Lung (tissue), 11 donors: ENCODE measurements at regions not wholly inside any gene's neighbourhood (a gene's known extent, or its start where the extent isn't known, plus 50 kb on each side); places are given as distances from the start of the nearest gene placed in this dataset.

Experiments
- ATAC-seq: fragments of 200-7000 bp; cut with Tn5 transposase; one replicate; pipeline ENCODE4 v1.9.1; 2020; ENCODE audit warnings: moderate number of reproducible peaks; ENCODE audit not compliant: insufficient read depth, low FRiP score
- DNase-seq, 3 donors: peaks; one replicate each; pipeline ENCODE4 v3.0.0-alpha.2; 2013 to 2017
- H3K27ac ChIP-seq, 2 donors: one replicate each; pipeline ENCODE4 v1.5.1; 2013; ENCODE audit warnings: mild to moderate bottlenecking in 2 of 2, moderate library complexity in 2 of 2, control low read depth in 1 of 2, inconsistent platforms in 1 of 2, low read depth in 1 of 2, low read length in 1 of 2
- H3K27me3 ChIP-seq, 3 donors: one replicate each; pipeline ENCODE4 v1.5.1; 2013; ENCODE audit warnings: low read length in 2 of 3; ENCODE audit not compliant: control insufficient read depth in 3 of 3, insufficient read depth in 3 of 3
- H3K36me3 ChIP-seq, 4 donors: one replicate each; pipeline ENCODE4 v1.5.1; 2013; ENCODE audit warnings: low read length in 4 of 4, mild to moderate bottlenecking in 1 of 4, moderate library complexity in 1 of 4; ENCODE audit not compliant: control insufficient read depth in 4 of 4, insufficient read depth in 4 of 4
- H3K4me1 ChIP-seq, 5 donors: one replicate each; pipeline ENCODE4 v1.5.1; 2013; ENCODE audit warnings: low read length in 5 of 5, mild to moderate bottlenecking in 2 of 5, moderate library complexity in 1 of 5; ENCODE audit not compliant: control insufficient read depth in 5 of 5, insufficient read depth in 5 of 5
- H3K4me3 ChIP-seq: one replicate; pipeline ENCODE4 v1.5.1; 2013; ENCODE audit warnings: mild to moderate bottlenecking, control low read depth, moderate library complexity
- H3K9ac ChIP-seq, 2 donors: one replicate each; pipeline ENCODE4 v1.5.1; 2013; ENCODE audit warnings: low read length in 2 of 2, control low read depth in 1 of 2; ENCODE audit not compliant: insufficient read depth in 1 of 2
- H3K9me3 ChIP-seq, 4 donors: one replicate each; pipeline ENCODE4 v1.5.1; 2013; ENCODE audit warnings: low read length in 3 of 4, mild to moderate bottlenecking in 1 of 4, moderate library complexity in 1 of 4; ENCODE audit not compliant: control insufficient read depth in 4 of 4, insufficient read depth in 3 of 4
- WGBS, 2 donors: extraction: QIAGEN DNeasy Blood & Tissue Kit; methylation state at CpG; one replicate each; pipeline ENCODE4 v1.1.7; 2013; 5-methylcytosine and 5-hydroxymethylcytosine counted together
- TF ChIP-seq, protein P1 (sequence below): IDR thresholded peaks from 2 replicates; pipeline ENCODE4 v1.5.1; 2012; ENCODE audit warnings: mild to moderate bottlenecking; ENCODE audit errors: control extremely low read depth, extremely low read depth
- donor health status: control.
- donor health status: control.
- donor health status: Bipolar disorder and iron deficiency.
- donor health status: healthy.
- donor health status: DM: yes; HTN: yes; CAD: no.

DNA sequence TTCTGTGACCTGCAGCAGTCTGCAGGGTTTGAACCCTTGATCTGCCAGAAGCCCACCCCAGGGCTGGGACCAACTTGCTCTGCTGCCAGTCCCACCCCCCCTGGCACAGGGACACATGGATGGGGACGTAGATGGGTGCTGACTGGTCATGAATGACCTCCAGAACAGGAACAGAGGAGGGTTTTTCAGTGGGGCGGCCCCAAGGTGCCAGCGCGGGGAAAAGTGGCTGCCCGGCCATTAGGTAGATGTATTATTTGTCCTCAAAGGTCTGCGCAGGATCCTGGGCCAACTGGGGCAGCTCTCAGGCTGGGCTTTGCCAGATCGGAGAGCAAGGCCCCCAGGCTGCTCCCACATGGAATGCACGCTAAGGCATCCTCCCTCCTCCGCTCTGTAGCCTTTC is 265.2 kb upstream of the TNRC6C start:
- Histone ChIP-seq H3K36me3 (no peaks in the 10 kb centered on the region), H3K27me3 (peaks cover 0 to 39% (median 11%) of the 10 kb centered on the region in 3 donors), H3K9me3 (no peaks in the 10 kb centered on the region), H3K4me1 (peaks cover 0 to 6% (median 0%) of the 10 kb centered on the region in 5 donors), H3K27ac (no peak overlapping the region), H3K4me3 (no peak overlapping the region), H3K9ac (no peak overlapping the region)
- no peak for DNase-seq
- ATAC-seq: no peak
- TF ChIP-seq, protein P1, sequence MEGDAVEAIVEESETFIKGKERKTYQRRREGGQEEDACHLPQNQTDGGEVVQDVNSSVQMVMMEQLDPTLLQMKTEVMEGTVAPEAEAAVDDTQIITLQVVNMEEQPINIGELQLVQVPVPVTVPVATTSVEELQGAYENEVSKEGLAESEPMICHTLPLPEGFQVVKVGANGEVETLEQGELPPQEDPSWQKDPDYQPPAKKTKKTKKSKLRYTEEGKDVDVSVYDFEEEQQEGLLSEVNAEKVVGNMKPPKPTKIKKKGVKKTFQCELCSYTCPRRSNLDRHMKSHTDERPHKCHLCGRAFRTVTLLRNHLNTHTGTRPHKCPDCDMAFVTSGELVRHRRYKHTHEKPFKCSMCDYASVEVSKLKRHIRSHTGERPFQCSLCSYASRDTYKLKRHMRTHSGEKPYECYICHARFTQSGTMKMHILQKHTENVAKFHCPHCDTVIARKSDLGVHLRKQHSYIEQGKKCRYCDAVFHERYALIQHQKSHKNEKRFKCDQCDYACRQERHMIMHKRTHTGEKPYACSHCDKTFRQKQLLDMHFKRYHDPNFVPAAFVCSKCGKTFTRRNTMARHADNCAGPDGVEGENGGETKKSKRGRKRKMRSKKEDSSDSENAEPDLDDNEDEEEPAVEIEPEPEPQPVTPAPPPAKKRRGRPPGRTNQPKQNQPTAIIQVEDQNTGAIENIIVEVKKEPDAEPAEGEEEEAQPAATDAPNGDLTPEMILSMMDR: no peak
- WGBS, 2 donors: 88 to 89% methylated on average over 9 of the region's 9 CpGs

DNA sequence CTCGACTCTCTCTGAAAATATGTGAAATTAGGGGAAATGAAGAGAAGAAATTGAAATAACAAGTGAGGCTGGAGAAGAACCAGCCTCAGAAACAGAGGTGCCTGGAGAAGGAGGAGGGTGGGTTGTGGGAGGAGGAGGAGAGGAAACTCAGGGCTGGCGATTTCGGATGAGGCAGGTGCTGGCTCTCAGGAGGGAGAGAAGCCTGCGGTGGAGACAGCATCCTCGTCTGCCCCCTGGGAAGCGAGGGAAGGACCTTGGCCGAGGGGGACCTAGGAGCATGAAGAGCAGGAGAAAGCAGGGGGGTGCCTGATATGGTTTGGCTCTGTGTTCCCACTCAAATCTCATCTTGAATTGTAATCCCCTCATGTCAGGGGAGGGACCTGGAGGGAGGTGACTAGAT is 264.7 kb upstream of the TNRC6C start:
- Histone ChIP-seq H3K4me3 (no peak overlapping the region), H3K9ac (no peak overlapping the region), H3K36me3 (no peaks in the 10 kb centered on the region), H3K9me3 (no peaks in the 10 kb centered on the region), H3K4me1 (peaks cover 0 to 6% (median 0%) of the 10 kb centered on the region in 5 donors), H3K27ac (no peak overlapping the region), H3K27me3 (peaks cover 0 to 39% (median 11%) of the 10 kb centered on the region in 3 donors)
- ATAC-seq (no peak), DNase-seq (no peak)
- TF ChIP-seq, protein P1: no peak
- WGBS, 2 donors: 76 to 78% methylated on average over 7 of the region's 7 CpGs

DNA sequence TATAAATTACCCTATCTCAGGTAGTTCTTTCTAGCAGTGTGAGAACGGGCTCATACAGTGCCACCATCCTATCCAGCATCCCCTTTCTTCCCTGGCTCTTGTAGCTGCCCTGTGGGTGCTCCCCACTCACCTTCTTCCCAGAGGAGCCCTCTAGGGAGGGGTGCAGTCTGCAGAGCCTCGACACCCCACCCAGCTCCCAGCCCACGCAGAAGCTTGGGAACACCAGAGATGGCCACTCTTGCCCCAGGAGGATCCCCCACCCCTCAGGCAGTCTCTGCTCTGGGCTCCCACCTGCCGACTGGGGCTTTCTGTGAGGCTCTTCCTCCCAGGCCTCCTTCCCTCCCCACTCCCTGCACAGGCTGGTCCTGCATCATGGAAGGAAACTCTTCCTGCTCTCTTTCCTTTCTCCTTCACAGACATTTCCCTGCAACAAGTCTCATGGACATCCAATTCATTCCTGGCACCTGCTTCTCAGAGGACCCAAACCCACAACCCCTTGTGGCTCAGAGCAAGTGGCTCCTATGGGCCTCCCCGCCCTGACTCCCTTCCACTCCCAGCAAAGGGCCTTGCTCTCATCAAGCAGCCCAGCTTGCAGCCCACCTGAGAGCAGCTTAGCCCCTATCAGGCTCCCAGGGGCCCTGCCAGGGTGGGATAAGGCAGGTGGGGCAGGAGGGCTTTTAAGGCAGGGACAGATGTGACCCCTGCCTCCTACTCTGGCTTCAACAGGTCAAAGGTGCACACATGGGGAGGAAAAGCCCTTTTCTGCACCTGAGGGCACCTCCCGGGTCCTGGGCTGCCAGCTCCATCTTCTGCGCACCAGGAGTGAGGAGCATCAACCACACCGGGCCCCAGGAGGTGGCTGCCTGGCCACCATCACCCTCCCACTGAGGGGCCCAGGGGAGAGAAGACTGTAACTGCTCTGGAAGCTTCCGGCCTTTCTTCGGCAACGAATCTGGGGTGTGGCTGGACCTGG is 263.8 kb upstream of the TNRC6C start:
- ATAC-seq: no peak
- H3K9me3 ChIP-seq: peaks cover 0 to 2% (median 0%) of the 10 kb centered on the region in 4 donors
- no peak overlapping the region for H3K27ac ChIP-seq
- H3K4me3 ChIP-seq: no peak overlapping the region
- TF ChIP-seq, protein P1: no peak
- H3K9ac ChIP-seq: no peak overlapping the region
- H3K4me1 ChIP-seq: peaks cover 0 to 6% (median 0%) of the 10 kb centered on the region in 5 donors
- peaks cover 0 to 39% (median 11%) of the 10 kb centered on the region in 3 donors for H3K27me3 ChIP-seq
- 87 to 88% methylated on average over 11 of the region's 11 CpGs for WGBS, 2 donors
- DNase-seq: no peak
- H3K36me3 ChIP-seq: no peaks in the 10 kb centered on the region
